Effector CD4-positive, alpha-beta T cell (primary cell): ENCODE measurements at regions not wholly inside any gene's neighbourhood (a gene's known extent, or its start where the extent isn't known, plus 50 kb on each side); places are given as distances from the start of the nearest gene placed in this dataset.

Experiments
- DNase-seq: peaks from one replicate; pipeline ENCODE4 v3.0.0-alpha.2; 2020

- DNase-seq: no peak
Observed at GRCh38 chr4:110780538-110780937, 157.7 kb upstream of the PITX2 start.

GRCh38 chr4:110781944-110782343 is 159.1 kb upstream of the PITX2 start:
- no peak for DNase-seq

- no peak for DNase-seq
Observed at GRCh38 chr4:110787109-110787508, 164.2 kb upstream of the PITX2 start.

- no peak for DNase-seq
Observed at GRCh38 chr4:110787707-110788106, 164.8 kb upstream of the PITX2 start.

- DNase-seq: no peak
Observed at GRCh38 chr4:110788302-110788701, 165.4 kb upstream of the PITX2 start.

GRCh38 chr4:110792036-110792435 is 169.2 kb upstream of the PITX2 start:
- DNase-seq: no peak

- DNase-seq: no peak
Observed at GRCh38 chr4:110793381-110793801, 170.5 kb upstream of the PITX2 start.

- no peak for DNase-seq
Observed at GRCh38 chr4:110793890-110794554, 171.1 kb upstream of the PITX2 start.

- DNase-seq: no peak
Observed at GRCh38 chr4:110795971-110796370, 173.1 kb upstream of the PITX2 start.

- DNase-seq: no peak
Observed at GRCh38 chr4:110797486-110797885, 174.6 kb upstream of the PITX2 start.

GRCh38 chr4:110798687-110799086 is 175.8 kb upstream of the PITX2 start:
- no peak for DNase-seq

- no peak for DNase-seq
Observed at GRCh38 chr4:110799211-110799610, 176.3 kb upstream of the PITX2 start.

- DNase-seq: no peak
Observed at GRCh38 chr4:110801591-110801990, 178.7 kb upstream of the PITX2 start.

GRCh38 chr4:110808351-110808878 is 185.5 kb upstream of the PITX2 start:
- no peak for DNase-seq

GRCh38 chr4:110815950-110816349 is 193.1 kb upstream of the PITX2 start:
- no peak for DNase-seq

GRCh38 chr4:110816367-110816766 is 193.5 kb upstream of the PITX2 start:
- DNase-seq: no peak

- no peak for DNase-seq
Observed at GRCh38 chr4:110821186-110821585, 198.3 kb upstream of the PITX2 start.

- no peak for DNase-seq
Observed at GRCh38 chr4:110823251-110823650, 200.4 kb upstream of the PITX2 start.

GRCh38 chr4:110824344-110824743 is 201.5 kb upstream of the PITX2 start:
- no peak for DNase-seq

GRCh38 chr4:110826656-110827055 is 203.8 kb upstream of the PITX2 start:
- no peak for DNase-seq

- no peak for DNase-seq
Observed at GRCh38 chr4:110830461-110830860, 207.6 kb upstream of the PITX2 start.

- DNase-seq: no peak
Observed at GRCh38 chr4:110837896-110838450, 215.1 kb upstream of the PITX2 start.

- DNase-seq: no peak
Observed at GRCh38 chr4:110840221-110840654, 217.4 kb upstream of the PITX2 start.

- DNase-seq: no peak
Observed at GRCh38 chr4:110848787-110849186, 225.9 kb upstream of the PITX2 start.

GRCh38 chr4:110849461-110849860 is 226.6 kb upstream of the PITX2 start:
- DNase-seq: no peak
